ENCODE measurements at regions not wholly inside any gene's neighbourhood (a gene's known extent, or its start where the extent isn't known, plus 50 kb on each side); places are given as distances from the start of the nearest gene placed in this dataset.

- no peak for DNase-seq (ENCODE audit: low spot score)
Observed at GRCh38 chr15:31975830-31976229, 54.5 kb upstream of the CHRNA7 start.

GRCh38 chr15:31977138-31977537 lies 53.2 kb upstream of the CHRNA7 start:
- no peak for DNase-seq (ENCODE audit: low spot score)

GRCh38 chr15:31977812-31978661 lies 52.3 kb upstream of the CHRNA7 start:
- peak; percentile 6 for DNase-seq (ENCODE audit: low spot score)

Data from hematopoietic multipotent progenitor cell treated with erythropoietin and hydrocortisone succinate and interleukin-3 and kit ligand, for 15 days (in vitro differentiated cells).